Activated CD8-positive, alpha-beta memory T cell treated with anti-CD3 and anti-CD28 coated beads for 24 hours (primary cell): ENCODE measurements at regions not wholly inside any gene's neighbourhood (a gene's known extent, or its start where the extent isn't known, plus 50 kb on each side); places are given as distances from the start of the nearest gene placed in this dataset.

Source experiments
- DNase-seq: peaks from one replicate; pipeline ENCODE4 v3.0.0-alpha.2; 2020

DNA sequence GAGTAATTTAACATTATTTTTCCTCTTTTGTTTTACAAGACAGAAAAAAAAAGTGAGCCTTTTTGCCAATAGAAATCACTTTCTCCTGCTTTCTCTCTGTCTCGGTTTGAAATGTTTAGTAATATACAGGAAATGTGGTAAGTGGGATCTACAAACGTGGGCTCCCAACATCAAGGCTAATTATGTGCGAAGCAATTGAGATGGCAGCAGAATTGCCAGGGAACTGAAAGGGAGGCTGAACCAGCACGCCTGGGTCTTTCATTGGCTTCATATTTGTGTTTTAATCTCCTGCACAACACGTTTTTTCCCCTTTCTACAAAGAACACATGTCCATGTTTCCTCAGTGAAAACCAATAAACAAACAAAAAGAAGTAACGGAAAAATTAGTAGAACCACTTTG is 743.9 kb upstream of the SOX9 start:
- DNase-seq: no peak

- DNase-seq: no peak
These were observed 742.8 kb upstream of the SOX9 start for GRCh38 chr17:71378036-71378435.

GRCh38 chr17:71378741-71379140 is 742.1 kb upstream of the SOX9 start:
- no peak for DNase-seq

DNA sequence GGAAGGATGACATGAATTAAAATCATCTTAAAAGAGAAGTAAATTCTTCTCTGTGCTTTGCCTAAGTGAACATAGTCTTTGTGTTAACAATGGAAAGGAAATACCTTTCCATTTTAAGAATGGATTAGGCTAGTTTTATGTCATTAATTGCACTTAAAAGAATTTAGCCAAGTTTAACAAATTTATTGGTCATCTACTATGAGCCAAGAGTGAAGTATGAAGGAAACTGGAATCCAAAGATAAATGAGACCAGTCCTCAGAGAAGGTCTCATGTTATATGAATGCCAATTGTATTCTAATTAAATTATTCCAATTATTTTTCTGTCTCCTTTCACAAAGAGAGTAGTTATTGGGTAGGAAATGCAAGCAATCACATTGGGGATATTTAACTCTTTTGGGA is 741.3 kb upstream of the SOX9 start:
- no peak for DNase-seq

GRCh38 chr17:71380535-71380934 is 740.3 kb upstream of the SOX9 start:
- no peak for DNase-seq

DNA sequence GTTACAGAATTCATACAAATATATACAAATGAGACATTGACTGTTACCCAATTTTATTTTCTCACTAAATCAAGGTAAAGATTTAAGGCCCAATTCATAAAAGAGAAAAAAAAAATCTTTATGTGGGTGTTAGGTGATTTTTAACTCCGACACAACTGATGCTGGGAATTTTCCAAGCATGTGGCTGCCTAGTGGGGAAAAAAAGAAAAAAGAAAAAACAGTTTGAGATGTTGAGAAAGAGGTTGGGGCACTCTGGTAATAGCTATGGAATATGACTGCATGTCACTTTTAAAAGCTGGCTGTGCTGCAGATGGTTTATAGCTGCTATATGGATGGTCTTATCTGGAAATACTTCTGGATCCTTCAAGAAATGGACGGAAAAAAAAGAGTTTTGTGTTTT is 739.9 kb upstream of the SOX9 start:
- no peak for DNase-seq

GRCh38 chr17:71383091-71383490 is 737.7 kb upstream of the SOX9 start:
- DNase-seq: no peak

- no peak for DNase-seq
These were observed 733.4 kb upstream of the SOX9 start for GRCh38 chr17:71387456-71387855.

GRCh38 chr17:71392715-71393567 is 727.9 kb upstream of the SOX9 start:
- DNase-seq: no peak

DNA sequence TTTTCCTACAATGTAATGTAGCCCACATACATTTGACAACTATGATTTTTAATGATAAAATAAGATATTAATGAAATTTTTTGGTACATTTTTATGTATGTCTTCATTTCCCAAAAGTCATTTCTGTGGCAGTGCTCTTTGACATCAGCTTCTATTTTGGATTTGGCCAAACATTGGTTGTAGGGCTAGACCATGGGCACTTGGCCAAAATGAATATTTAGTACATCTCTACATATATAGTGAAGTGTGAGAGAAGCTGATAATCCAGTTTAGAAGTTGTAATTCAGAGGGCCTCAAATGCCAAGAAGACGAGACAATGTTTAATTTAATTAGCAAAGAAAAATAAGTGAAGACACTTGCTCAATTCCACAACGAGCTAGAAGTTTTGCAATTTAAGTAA is 724.9 kb upstream of the SOX9 start:
- DNase-seq: no peak

GRCh38 chr17:71396711-71397110 is 724.1 kb upstream of the SOX9 start:
- DNase-seq: no peak

DNA sequence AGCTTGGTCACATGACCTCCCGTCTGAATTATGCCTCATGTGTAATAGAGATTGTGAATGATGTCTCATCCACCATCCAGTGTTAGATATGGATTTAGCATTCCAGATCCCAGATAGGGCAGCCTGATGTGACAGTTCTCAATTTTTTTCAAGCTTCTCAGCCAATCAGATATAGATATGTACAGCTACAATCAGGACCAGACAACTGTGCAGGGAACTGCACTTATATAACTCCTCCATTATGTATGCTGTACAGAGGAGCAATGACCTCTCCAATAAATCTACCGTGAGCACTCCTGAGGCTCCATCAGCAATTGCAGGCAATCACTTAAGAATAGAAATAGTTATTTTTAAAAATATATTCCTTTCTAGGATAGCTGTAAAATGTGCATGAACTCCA is 722.8 kb upstream of the SOX9 start:
- no peak for DNase-seq

DNA sequence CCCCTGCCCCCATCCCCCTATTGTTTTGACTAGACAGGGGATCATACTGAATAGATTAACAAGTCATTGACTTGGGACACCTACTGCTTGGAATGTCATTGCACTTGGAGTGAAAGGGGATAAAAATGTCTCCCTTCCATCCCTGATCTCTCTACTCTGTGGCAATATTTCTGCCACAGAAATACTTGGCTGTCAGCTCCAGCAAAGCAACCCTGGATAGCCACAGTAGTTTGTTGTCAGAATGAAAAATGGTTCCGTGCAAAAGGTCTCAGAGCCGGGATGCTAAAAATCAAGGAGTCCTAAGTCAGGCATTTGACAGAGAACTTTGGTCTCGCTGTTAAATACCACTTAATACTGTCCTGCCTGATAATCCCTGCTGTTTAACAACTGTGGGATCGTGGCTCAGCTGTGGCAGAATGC is 722.0 kb upstream of the SOX9 start:
- DNase-seq: no peak

- DNase-seq: no peak
These were observed 721.6 kb upstream of the SOX9 start for GRCh38 chr17:71399221-71399620.

DNA sequence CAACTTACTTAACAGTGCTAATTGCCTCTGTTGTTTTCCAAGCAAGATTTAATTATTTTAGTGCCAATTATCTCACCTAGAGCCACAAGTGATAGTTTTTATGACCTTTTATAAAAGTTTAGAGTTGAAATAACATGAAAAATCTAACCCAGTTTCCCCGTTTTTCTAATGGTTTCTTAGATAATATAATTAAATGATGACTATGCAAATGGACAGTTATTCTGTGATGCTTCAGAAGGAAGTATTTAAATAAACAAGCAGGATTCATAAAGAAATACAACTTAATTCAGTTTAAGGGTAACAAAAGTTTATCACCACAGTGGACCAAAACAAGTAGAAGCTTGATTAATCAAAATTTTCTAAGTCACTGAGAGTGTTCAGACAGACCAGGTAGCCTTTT is 721.2 kb upstream of the SOX9 start:
- no peak for DNase-seq

- no peak for DNase-seq
These were observed 718.8 kb upstream of the SOX9 start for GRCh38 chr17:71402007-71402406.

- no peak for DNase-seq
These were observed 718.1 kb upstream of the SOX9 start for GRCh38 chr17:71402661-71403141.

GRCh38 chr17:71405101-71405500 is 715.7 kb upstream of the SOX9 start:
- no peak for DNase-seq

DNA sequence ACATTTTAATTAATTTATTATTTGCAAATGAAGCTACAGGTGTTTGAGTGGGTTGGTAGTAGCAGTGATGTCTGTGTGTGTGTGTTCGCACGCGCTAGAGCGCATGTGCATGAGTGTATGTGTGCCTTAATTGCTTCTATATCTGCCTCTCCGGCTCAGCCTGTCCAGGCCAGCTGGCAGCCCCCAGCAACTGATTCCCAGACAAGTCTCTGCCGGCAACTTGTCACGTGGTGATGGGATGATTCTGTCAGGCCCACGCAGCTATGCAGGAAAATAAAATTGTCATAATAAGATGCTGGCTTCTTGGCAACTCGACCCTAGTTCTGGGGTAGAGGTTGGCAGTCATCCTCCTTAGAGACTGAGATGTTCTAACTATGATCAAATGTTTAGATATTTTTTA is 712.8 kb upstream of the SOX9 start:
- DNase-seq: no peak

DNA sequence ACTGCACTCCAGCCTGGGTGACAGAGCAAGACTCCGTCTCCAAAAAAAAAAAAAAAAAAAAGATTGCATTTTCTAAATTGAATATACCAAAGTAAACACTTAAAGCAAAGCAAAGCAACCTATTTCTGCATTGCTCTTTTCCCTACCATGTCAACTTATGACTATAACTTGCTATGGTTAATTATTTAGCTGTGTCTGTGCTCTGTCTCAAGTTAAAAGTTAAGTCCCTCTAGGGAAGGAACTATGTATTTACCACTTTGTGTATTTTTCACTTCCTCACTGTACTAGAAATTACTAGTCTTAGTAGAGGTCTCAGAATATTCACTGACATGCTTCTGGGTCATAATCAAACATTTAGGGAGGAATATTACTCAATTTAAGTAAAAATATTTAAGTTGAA is 711.7 kb upstream of the SOX9 start:
- no peak for DNase-seq

GRCh38 chr17:71409712-71410111 is 711.1 kb upstream of the SOX9 start:
- DNase-seq: no peak

GRCh38 chr17:71412803-71413202 is 708.0 kb upstream of the SOX9 start:
- no peak for DNase-seq

- no peak for DNase-seq
These were observed 706.9 kb upstream of the SOX9 start for GRCh38 chr17:71413935-71414334.

GRCh38 chr17:71417142-71417541 is 703.7 kb upstream of the SOX9 start:
- DNase-seq: no peak

GRCh38 chr17:71422968-71423367 is 697.9 kb upstream of the SOX9 start:
- DNase-seq: no peak
